NCI-H1694 (cell line): ENCODE measurements at regions not wholly inside any gene's neighbourhood (a gene's known extent, or its start where the extent isn't known, plus 50 kb on each side); places are given as distances from the start of the nearest gene placed in this dataset.

Experiments used
- DNase-seq: peaks from one replicate; lab custom pipeline; 2025; lab: John Stamatoyannopoulos, UW

DNA sequence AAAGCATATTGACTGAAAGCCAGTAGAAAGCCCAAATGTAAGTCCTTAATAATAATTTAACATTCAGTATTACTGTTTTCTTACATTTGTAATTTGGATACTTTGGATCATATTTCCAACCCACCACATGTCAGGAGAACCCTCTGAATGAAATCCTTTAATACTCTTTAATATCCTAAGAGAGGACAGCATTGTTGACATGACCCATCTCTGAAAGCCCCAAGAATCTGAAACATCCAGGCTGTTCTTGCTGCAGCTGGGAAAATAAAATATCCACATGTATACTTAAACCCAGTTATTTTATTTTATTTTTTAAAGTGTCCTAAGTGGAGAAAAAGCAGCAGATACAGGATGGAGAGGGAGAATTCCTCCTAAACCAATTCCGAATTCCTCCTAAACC lies 130.8 kb upstream of the RIPOR2 start:
- DNase-seq: no peak

DNA sequence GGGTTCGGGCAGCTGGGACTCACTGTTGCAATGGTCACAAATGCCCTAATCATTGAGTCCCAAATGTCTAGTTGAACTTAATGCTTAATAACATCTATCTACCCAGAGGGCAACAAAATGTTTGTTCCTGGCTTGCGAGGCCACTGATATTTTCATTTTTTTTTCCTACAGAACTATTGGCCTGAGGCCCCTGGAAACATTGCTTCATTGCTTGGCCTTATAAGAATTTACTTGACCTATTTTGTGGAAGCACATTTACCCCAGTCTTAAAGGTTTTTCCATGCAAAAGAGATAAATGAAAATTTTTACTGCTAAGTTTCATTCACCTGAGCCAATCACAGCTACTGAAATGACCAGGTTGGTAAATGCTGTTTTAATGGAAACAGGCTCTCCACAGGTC lies 133.1 kb upstream of the RIPOR2 start:
- no peak for DNase-seq

DNA sequence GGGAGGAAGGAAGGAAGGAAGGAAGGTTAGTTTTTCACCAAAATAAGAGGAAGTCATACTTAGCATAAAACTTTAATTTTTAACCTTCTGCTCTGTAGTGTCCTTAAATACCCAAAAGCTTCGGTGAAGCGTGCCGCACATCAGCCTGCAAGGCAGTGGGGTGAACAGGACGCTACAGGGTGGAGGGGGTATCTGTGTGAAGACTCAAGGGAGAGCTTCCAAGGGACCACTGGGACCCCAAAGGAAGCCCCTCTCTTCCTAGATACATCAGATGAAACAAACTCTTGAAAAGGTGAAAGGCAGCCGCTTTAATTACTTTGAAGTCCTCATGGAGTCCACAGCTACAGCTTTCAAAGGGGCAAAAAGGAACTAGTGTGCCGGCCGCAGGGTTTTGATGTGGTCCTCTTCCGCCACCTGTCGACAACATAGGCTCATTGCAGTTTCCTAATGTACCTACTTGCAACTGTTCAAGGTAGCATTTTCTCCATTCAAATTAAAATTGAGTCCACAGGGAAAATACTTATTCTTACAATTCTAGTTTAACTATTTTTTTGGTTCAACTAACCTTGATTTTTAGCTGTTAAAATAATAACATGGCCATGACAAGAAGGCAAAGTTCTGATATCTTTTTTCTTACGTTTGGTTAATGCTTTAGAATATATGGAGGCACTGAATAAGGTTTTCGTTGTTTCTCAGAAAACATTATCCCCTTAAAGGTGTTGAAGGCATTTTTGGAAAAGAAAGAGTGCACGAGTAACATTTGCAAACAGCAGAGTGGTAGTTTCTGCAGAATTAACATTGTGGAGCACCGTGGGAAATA lies 135.0 kb upstream of the RIPOR2 start:
- DNase-seq: peak; percentile 67

DNA sequence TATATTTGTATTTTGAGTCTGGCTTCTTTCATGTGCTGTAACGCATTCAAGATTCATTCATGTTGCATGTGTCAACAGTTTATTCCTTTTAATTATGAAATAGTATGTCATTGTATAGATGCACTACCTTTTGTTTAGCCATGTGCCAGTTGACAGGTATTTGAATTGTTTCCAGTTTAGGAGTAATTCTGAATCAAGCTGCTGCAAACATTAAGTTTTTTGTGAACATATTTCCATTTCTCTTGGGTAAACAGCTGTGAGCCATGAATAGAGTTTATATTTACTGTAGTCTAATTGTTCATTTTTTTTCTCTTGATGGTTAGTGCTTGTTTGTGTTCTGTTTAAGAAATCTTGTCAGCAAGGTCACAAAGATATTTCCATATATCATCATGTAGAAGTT lies 142.4 kb upstream of the RIPOR2 start:
- no peak for DNase-seq

DNA sequence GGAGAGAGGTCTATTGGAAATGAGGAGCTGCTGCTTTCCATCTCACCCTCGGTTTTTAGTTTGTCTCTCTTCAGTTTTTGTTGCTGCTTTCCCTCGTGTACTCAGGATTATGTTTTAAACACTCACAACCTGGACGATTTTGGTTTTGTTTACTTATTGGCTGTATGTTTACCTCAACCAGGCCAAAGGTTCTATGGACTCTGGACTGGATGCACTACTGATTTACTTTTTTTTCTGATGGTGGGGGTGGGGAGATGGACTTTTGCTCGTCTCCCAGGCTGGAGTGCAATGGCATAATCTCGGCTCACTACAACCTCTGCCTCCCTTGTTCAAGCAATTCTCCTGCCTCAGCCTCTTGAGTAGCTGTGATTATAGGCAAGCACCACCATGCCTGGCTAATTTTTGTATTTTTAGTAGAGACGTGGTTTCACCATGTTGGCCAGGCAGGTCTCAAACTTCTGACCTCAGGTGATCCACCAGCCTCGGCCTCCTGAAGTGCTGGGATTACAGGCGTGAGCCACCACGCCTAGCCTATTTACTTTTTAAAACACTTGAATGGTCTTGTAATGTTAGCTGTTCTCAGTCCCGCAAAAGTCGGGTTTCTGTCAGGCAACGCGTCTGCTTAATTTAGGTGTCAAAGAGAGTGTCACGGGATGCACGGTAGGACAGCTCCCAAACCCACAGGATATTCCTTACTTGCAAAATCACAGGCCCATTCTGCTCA lies 148.2 kb upstream of the RIPOR2 start:
- DNase-seq: no peak

DNA sequence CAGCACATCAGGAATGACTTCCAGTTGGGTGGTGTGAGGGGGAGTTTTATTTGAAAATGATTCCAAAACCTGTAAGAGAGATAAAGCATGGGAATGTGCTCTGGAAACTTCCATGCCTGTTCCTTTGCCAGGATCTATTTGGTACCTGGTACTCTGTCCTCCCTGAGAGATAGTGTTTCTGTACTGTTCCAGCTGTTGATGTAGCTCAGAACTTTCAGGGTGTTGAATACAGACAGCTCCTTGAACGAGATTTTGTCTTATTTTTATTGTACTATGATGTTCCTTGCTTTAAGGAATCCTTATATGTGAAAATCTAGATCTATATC lies 148.7 kb upstream of the RIPOR2 start:
- DNase-seq: no peak

DNA sequence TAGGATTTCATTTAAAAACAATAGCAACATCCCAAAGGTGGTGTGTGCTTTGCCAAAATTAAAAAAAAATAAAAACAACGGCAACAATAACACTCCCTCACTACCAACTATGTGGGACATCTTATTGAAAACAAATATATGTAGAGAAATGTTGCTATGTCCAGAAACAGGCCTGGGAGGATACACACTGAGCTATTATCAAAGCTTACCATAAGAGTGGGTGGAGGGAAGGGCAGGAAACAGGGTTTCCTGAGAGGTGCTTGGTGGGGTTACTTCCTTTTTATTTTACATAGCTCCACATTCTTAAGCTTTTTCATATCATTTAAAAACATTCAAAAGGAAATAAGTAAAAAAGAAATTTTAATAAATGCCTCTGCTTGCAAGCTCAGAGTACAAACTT lies 150.0 kb upstream of the RIPOR2 start:
- no peak for DNase-seq

DNA sequence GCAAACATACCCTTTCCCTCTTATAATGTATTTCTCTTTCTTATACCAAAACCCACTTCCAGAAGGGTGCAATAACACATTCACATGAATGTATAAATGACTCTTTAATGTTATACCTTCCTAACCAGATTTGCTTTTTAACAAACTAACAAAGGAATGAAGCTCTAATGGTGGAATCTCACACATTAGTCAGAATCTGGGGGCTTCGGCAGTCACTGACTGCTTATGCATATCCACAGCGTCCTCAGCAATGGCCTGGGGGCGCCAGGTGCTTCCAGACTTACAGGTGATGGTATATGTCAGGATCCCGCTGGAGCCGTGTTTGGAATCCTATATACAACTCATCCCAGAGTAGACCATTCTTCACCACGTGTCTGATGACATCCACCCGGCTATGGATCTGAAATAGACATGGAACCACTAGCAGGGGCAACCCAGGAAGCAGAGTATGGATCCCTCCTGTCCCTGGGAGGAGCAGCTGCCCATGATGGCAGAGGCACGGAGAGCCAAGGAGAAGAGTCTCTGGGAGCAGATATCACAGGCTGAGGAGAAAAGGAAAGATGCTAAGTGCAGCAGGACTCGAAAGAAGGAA lies 150.8 kb upstream of the RIPOR2 start:
- no peak for DNase-seq

DNA sequence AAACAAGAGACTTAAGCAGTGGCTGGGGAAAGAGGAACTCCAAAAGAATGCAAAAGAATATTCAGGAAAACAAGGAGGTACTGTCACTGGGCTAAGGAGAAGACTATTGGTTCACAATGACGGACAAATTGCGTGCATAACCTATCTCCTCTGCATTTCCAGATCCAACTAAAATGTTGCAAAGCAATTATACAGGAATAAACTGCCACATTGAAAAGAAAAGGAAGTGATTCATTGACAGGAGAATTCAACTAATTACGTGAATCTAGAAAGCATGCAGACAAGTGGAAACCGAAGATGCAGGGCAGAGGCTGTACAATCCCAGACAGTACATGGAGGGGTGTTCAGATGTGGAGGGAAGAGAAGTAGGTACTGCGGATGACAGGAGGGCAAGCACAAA lies 152.8 kb upstream of the RIPOR2 start:
- DNase-seq: no peak

DNA sequence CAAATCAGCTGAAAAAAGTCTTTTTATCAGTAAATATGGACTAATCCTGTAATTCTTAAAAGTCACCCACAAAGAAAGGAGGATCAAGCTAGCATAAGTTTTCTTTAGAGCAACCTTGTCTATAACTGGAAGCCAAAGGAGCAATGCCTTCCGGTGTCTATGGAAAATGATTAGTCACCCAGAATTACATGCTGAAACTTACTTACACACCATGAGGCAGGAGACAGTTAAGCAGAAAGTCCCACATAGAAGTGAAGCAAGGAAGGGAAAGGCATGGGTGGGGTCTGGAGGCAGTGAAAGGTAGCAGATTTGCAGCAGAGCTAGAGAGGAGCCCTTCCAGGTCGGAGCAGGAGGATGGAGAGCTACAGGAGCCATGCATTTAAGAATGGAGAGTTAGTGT lies 153.7 kb upstream of the RIPOR2 start:
- no peak for DNase-seq

DNA sequence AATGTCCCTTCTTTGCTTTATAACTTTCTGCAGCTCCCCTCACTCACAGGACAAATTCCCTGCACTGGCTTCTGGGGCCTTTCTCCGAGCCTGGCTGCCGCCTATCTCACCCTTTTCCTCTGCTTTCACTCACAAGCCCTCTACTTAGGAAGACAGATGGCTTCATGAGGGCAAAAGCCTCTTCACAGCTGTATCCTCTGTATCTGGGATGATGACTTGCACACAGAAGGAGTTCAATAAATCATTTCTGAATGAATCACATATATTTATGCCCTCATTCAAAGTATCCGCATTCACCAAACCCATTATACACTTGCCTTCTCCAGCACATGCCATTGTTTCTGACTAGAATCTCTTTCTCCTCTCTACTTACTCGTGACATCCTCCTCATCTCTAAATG lies 159.0 kb upstream of the RIPOR2 start:
- no peak for DNase-seq

DNA sequence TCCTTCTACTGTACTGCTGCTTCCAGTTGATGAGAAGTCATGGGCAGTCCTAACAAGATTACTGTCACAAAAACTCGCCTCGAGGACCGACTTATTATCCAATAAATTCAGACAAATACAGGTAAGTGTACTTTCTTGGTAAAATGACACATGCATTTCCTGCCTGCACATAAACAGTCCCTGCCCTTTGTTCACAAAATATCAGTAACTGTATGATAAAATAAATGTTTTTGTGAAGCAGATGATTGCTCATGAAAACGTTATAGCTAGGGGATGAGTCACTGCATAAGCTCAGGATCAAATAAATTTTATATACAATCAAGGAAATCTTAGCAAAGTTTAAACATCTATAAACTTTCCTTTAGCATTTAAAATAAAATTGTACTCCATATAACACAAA lies 164.5 kb upstream of the RIPOR2 start:
- no peak for DNase-seq

DNA sequence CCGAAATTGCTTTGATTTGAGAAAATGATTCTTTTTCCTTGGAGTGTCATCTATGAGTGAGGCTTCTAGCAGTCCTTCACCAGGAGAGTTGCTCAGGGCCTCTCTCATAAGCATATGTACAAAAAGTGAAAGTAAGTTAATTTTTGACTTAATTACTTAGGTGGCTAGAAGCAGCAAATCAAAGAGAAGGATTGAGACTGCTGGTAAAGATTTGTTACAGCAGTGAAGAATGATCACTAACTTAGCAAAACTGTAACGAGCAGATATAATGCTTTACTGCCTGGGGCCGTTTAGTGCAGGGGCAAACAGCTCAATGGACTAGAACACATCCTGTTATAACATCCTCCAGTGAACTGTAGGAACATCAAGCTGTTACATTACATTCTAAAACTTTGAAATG lies 167.8 kb upstream of the RIPOR2 start:
- DNase-seq: no peak

DNA sequence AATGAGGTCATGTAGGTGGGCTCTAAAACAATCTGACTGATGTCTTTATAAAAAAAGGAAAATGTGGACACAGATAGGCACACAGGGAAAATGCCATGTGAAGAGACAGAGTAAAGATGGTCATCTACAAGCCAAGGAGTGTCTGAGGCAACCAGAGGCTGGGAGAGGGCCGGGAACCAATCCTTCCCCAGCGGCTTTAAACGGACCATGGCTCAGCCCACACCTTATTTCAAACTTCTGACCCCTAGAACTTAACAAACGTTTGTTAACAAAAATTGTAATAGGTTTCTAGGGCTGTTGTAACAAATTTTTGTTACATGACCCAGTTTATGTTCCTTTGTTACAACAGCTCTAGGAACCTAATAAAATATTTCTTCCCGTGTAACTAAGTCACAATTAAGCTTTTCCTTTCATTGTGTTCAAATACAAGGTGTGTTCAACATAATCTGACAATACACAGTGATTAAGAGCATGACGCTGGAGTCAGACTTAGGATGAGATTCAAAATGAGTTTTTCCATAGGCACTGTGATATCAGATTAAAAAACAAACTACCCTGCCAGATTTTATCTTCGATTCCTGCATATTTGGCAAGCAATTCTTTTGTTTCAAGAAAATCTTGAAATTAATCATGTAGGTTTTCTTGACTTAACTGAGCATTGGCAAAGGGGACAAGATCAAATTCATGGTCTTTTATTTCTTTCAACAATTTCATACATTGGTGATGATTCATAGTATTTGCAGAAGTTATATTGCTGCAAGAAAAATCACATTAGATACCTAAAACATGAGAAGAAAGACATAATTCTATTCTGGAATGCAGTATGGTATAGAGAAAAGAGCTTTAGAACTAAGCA lies 169.5 kb upstream of the RIPOR2 start:
- DNase-seq: no peak

DNA sequence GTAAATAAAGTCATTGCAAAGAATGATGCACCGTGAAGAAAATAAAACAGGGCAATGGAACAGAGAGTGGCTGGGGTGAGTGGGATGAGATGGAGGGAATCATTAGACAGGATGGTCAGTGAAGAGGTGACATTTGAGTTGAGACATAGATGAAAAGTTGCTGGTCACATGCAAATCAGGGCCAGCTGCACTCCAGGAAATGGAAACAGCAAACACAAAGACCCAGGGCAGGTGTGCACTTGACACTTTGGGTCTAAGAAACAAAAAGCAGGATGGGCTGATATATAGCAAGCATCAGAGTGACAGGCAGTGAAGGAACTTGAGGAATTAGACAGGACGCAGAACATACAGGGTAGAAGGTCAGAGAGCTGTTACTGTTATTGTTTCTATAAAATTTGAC lies 171.5 kb upstream of the RIPOR2 start:
- DNase-seq: no peak

DNA sequence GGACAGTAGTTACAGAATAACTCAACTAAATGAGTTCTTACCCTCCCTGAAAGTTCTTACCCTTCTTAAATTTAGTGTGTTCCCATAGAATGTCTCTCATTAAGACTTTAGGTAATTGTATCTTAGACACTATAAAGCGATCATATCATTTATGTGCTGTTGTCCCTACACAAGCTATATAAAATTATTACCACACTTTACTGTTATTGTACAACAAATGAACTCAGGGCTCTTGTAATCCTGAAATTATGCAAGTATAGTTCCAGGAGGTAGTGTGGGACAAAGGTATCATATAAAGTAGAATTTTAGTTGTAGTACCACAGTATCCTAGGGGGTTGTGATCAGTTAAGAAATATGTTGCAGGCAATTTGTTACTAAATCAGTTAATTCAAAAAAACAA lies 167.4 kb upstream of the CARMIL1 start:
- DNase-seq: no peak

DNA sequence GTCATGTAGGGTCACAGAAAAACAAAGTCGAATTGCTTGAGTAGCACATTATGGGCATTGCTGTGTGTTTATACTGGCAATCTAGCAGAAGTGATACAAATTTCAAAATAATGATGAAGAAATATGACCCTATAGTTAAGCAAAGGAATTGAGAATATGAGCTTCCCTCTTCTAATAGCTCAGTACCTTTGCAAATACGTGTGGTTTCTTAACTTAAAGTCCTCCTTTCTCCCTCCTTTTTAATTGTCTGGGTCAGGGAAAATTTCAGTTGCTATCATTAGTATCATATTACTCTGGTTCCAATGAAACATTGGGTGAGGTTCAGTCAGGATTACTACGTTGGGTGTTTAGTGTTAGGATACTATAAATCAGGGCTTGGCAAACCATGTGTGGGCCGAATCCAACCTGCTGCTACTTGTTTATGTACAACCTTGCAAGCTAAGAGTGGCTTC lies 166.8 kb upstream of the CARMIL1 start:
- no peak for DNase-seq

DNA sequence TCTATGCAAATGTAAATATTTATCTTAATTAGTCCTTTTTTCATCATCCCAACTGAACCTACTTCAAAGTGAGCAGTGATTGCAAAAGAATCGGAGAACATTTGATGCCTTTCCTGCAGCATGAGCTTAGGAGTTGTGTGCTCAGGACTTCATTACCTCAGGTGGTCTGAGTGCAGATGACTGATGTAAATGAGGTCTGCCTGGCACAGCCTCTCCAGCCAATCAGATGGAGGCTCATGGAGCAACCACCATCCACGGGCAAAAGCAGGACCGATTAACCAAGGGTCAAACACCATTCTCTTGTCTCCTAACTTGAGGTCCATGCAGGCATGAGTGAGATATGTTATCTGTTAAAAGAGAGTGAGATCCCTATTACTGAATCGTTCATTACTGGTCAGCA lies 165.7 kb upstream of the CARMIL1 start:
- DNase-seq: no peak

DNA sequence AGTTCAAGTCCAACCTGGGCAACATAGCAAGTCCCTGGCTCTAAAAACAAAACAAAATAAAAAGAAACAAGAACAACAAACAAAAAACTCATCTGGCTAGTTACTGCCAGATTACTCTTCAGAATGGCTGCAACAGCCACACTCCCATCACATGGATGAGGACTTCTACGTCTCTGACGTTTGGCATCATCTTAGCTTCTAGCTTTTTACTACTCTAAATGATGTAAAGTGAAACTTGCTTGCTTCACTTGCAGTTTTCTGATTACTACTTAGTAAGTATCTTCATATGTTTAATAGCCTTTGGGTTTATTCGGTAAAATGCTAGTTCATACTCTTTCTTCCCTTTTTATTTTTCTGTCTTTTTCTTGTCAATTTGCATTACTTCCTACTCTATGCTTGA lies 161.1 kb upstream of the CARMIL1 start:
- DNase-seq: no peak

DNA sequence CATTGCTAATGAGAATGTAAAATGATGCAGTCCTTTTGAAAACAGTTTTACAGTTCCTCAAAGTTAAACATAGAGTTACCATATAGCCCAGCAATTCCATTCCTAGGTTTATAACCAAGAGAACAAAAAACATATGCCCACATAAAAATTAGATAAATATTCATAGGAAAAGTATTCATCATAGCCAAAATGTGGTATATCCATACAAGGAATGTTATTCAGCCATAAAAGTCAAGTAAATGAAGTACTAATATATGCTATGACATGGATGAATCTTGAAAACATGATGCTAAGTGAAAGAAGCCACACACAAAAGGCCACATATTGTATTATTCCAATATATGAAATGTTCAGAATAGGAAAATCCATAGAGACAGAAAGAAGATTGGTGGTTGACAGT lies 158.0 kb upstream of the CARMIL1 start:
- DNase-seq: no peak

DNA sequence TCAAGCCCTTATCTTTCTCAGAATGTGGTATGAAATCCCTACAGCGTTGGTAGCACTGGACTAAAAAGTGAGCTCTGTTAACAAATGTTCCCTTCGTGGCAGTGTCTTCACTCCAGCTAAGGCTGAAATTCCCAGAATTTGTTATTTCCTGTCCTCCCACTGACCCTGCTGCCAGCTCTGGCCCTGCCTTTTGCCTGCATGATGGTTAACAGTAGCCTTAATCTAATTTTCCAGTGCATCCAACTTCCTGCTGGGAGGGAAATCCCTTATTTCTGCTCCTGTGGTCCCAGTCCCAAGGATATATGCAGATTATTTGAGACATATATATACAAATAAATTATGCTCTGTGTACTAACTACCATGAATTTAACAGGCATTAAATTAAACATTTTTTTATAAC lies 157.2 kb upstream of the CARMIL1 start:
- no peak for DNase-seq

DNA sequence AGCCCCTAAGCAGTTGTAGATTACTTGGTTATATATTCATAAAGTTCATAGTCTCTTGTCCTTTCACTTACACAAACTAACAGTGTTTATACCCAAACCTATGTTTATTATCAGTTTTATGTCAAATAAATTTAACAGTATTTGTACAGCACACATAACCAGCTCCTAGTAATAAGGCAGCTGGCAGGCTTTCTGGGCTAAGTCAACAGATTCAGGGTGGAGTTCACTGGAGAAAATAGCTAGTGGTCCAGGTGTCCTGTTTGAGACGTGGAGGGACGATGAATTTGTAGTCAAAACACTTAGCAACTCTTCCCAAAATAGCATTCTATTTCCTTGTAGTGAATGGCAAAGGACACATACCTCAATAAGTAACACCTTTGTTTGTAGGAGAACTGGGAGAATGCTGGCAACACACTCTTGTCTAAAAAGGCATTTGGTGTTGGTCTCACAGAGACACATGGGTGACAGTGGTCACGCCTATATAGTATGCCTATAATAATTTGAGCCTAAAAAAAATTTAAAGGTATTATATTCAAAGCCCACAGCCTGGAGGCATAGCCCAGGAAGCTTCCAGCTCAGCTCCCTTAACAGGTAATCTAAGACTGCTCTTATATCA lies 156.4 kb upstream of the CARMIL1 start:
- no peak for DNase-seq
